Tibial artery (tissue), 4 donors: ENCODE measurements at regions not wholly inside any gene's neighbourhood (a gene's known extent, or its start where the extent isn't known, plus 50 kb on each side); places are given as distances from the start of the nearest gene placed in this dataset.

Experiments
- DNase-seq, 2 donors: peaks; one replicate each; pipeline ENCODE4 v3.0.0-alpha.2; 2019
- H3K27ac ChIP-seq, 2 donors: fragments of 200-600 bp; sonication (generic) in 1 of 2; 1 replicate in 1 of 2; 2 replicates in 1 of 2; pipeline ENCODE4 v1.5.1; 2018 to 2019; ENCODE audit warnings: mild to moderate bottlenecking in 1 of 2
- H3K27me3 ChIP-seq, 2 donors: fragments of 200-600 bp; sonication (generic) in 1 of 2; one replicate each; pipeline versions ENCODE4 v1.5.1 to v1.6.0; 2016 to 2019
- H3K36me3 ChIP-seq, 3 donors: fragments of 200-600 bp; sonication (generic) in 2 of 3; one replicate each; pipeline ENCODE4 v1.5.1; 2016 to 2019; ENCODE audit warnings: mild to moderate bottlenecking in 2 of 3
- H3K4me1 ChIP-seq, 4 donors: fragments of 200-600 bp; sonication (generic) in 2 of 4; 1 replicate in 3 of 4; 2 replicates in 1 of 4; pipeline ENCODE4 v1.5.1; 2016 to 2019
- H3K4me3 ChIP-seq, 2 donors: fragments of 200-600 bp; sonication (generic) in 1 of 2; 1 replicate in 1 of 2; 2 replicates in 1 of 2; pipeline ENCODE4 v1.5.1; 2018 to 2019; ENCODE audit warnings: mild to moderate bottlenecking in 2 of 2
- H3K9me3 ChIP-seq, 3 donors: fragments of 200-600 bp; sonication (generic) in 1 of 3; one replicate each; pipeline ENCODE4 v1.5.1; 2016 to 2019
- CTCF ChIP-seq, 2 experiments: fragments of 200-600 bp in 1 of 2; fragments of 450-650 bp in 1 of 2; IDR thresholded peaks; one replicate each; pipeline ENCODE4 v1.5.1; 2017 to 2019; ENCODE audit warnings: antibody characterized with exemption in 2 of 2, mild to moderate bottlenecking in 1 of 2, moderate library complexity in 1 of 2
- intact Hi-C: fragments of 100-400 bp; cut with DNase I; formaldehyde crosslinking; loops from one replicate; pipeline ENCODE4 v1.15.0; 2023; ENCODE audit warnings: low total_unique reads

- Histone ChIP-seq H3K36me3 (no peaks in the 10 kb centered on the region), H3K4me1 (peaks cover 0 to 16% (median 0%) of the 10 kb centered on the region in 4 donors), H3K27ac (no peak overlapping the region), H3K4me3 (no peak overlapping the region), H3K27me3 (no peaks in the 10 kb centered on the region), H3K9me3 (no peaks in the 10 kb centered on the region)
- DNase-seq = no peak
- intact Hi-C loops = no loop called here
- no peak for TF ChIP-seq CTCF (IDR thresholded peaks at IDR 0.05)
These were observed 139.9 kb upstream of the KRR1 start for GRCh38 chr12:75651342-75651695.

- H3K36me3 ChIP-seq = no peaks in the 10 kb centered on the region
- no peak for TF ChIP-seq CTCF (IDR thresholded peaks at IDR 0.05)
- peaks cover 0 to 18% (median 0%) of the 10 kb centered on the region in 4 donors for H3K4me1 ChIP-seq
- H3K9me3 ChIP-seq = no peaks in the 10 kb centered on the region
- intact Hi-C loops = no loop called here
- no peak overlapping the region for H3K4me3 ChIP-seq
- no peak for DNase-seq
- no peak overlapping the region for H3K27ac ChIP-seq
- H3K27me3 ChIP-seq = no peaks in the 10 kb centered on the region
These were observed 139.4 kb upstream of the KRR1 start for GRCh38 chr12:75650595-75651341.

DNA sequence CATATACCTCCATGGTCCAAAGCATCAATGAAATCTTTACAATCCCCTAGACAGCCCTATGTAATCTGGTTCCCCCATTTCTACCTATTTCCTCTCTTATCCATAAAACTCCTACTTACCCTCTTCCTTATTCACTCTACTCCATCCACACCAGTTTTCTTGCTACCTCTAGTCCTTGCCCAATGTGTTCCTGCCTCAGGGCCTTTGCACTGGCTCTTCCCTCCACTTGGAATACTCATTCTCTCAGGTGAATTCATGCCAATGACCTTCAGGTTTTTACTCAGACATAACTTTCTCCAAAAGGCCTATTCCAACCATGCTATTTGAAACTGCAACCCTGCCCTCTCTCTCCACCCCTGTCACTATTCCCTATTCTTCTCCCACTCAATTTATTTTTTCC, 138.7 kb upstream of the KRR1 start:
- intact Hi-C loops = no loop called here
- no peaks in the 10 kb centered on the region for H3K9me3 ChIP-seq
- no peak for TF ChIP-seq CTCF (IDR thresholded peaks at IDR 0.05)
- no peaks in the 10 kb centered on the region for H3K36me3 ChIP-seq
- DNase-seq = no peak
- H3K4me3 ChIP-seq = no peak overlapping the region
- no peaks in the 10 kb centered on the region for H3K27me3 ChIP-seq
- no peak overlapping the region for H3K27ac ChIP-seq
- peaks cover 0 to 18% (median 0%) of the 10 kb centered on the region in 4 donors for H3K4me1 ChIP-seq

- intact Hi-C loops = no loop called here
- no peak for DNase-seq
- Histone ChIP-seq H3K4me1 (peaks cover 0 to 18% (median 0%) of the 10 kb centered on the region in 4 donors), H3K27ac (no peak overlapping the region), H3K9me3 (no peaks in the 10 kb centered on the region), H3K4me3 (no peak overlapping the region), H3K36me3 (no peaks in the 10 kb centered on the region), H3K27me3 (no peaks in the 10 kb centered on the region)
- no peak for TF ChIP-seq CTCF (IDR thresholded peaks at IDR 0.05)
These were observed 137.4 kb upstream of the KRR1 start for GRCh38 chr12:75648856-75649255.

DNA sequence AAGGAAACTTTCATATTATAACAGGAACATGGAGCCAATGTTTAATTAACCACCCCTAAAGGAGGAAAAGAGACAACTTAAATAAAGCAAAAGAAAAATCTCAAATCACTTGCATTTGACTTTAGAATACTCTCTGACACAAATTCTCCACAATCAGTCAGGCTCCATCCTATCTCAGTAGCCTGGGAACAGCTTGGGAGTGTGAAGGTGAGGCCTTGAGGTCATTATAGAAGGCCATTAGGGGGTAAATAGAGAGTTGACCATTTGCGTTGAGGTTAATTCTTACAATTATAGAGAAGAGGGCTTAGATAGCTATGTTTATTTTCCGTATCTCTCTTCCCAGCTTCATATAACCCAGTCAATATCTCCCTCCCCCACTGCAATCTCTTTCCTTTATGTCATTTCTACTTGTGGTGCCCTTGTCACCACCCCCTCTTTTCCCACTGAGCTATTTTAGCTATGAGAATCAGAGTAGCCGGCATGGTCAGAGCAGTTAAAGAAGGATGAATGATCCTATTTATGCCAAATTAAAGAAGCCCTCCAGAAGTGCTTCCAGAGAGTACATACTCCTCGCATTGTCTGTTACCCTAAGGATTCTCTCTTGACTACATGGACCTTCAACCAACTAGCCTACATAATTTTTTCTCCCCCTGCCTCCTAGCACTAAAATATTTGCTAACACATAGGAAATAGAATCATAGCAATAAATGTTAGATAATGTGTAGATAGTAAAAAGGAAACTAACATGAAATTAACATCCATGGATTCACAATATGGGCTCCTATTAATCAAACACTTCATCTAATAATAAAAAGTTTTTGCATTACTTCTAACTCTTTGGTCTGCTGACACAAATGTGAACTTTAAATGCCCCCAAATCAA, 135.2 kb upstream of the KRR1 start:
- Histone ChIP-seq H3K4me3 (no peak overlapping the region), H3K9me3 (no peaks in the 10 kb centered on the region), H3K4me1 (peaks cover 0 to 10% (median 0%) of the 10 kb centered on the region in 4 donors), H3K27ac (no peak overlapping the region), H3K36me3 (no peaks in the 10 kb centered on the region), H3K27me3 (no peaks in the 10 kb centered on the region)
- DNase-seq = no peak
- no peak for TF ChIP-seq CTCF (IDR thresholded peaks at IDR 0.05)
- intact Hi-C loops = no loop called here
